ENCODE measurements at regions not wholly inside any gene's neighbourhood (a gene's known extent, or its start where the extent isn't known, plus 50 kb on each side); places are given as distances from the start of the nearest gene placed in this dataset.

DNA sequence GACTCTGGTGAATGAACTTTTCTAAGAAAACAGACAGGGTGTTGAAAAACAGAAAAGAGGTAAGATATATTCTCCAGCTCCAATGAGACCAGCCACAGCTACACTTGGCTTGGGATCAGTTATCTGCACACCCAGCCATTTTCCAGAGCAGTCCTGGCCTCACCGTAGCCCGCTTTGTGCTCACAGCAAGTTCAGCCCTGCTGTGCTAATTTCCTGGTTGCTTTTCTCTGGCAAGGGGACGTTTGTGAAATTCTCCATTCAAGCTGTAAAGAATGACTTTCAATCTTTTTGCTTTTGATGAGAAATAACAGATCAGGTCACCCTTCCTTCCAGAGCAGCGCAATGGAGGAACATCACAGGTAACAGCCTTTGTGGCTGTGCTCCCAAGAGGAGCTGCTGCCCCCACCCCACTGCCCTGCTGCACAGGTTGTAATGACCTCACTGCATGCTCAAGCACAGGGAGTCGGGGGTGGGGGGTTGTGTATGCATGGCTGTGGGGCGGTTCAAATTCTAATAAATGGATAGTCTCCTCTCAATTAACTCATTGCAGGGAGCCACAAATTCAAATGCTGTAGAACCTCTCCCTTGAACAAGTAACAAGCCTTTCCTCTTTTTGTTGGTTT, 516.6 kb upstream of the NBEA start:
- DNase-seq, result no peak

DNA sequence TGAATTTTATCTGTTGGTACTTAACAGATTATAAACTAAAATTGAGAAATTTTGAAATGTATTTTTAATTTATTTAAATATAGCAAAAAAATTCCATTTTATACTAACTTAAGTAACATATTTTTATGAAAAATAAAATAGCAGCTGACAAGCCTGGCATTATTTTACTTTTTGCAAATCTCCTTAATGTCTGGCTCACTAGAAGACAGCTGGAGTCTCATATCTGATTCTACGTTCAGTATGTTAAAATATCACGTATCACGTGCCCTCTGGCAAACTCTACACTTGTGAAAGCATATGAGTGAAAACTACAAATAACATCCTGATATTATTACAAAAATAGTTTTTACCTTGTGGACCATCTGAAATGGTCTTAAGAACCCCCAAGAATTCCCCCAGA, 513.2 kb upstream of the NBEA start:
- no peak for DNase-seq

DNA sequence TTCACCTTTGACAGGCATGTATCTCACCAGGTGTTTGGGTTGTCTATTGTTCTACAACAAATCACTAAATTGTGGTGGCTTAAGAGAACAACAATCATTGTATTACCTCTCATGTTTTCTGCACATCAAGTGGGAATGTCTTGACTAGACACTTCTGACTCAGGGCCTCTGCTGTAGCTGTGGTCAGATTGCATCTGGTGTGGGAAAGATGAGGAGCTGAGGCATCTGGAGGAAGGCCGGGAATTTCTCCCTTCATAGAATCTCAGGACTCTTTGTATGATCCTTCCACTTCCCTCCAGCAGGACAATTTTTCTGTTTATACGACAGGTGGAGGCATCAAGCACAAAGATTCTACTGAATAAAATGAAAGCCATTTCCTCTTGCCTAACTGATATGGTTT, 511.8 kb upstream of the NBEA start:
- no peak for DNase-seq

DNA sequence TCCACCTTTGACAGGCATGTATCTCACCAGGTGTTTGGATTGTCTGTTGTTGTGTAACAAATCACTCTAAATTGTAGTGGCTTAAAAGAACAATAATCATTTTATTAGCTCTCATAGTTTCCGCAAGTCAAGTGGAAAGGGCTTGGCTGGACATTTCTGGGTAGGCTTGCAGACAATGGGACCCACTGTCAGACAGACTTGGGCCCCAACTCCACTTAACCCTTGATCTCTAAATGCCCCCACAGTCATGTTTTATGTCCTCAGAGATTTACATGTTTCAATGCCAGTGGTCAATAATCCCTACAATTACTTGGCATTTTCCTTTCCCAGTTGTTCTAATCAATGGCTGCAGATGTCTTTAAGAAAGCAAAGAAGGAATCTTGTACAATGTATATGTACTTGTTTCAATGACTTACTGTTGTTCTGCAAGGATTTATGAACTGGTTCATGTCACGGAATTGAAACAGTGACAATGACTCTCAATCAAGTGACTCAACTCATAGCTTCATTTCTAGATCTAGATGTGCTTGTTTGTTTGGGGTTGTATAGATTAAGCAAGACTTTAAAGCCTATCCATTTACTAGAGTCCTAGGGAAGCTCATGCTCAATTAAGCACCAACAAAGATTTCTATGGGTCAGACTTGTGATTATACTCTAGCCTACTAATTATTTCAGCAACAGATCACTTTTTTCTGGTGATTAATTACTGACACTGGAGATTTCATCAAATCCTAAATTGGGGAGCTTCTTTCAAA, 510.1 kb upstream of the NBEA start:
- DNase-seq, result no peak

DNA sequence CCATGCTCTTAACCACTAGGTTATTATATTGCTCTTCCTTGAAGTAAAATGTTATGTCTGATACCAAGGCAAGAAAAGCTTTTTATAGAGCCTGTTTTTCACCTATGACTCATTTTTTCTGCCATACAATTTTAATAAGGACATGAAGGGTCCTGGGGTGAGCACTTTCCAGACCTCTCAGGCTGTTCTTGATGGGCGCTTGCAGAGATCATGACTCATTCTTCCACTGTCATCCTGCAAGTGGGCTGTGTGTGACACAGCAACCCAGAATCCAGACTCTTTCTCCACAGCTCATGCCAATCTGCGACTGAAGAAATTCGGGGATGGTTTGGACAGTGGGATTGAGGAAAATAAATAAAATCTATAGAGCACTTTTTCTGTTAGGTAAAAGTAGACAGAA, 506.7 kb upstream of the NBEA start:
- no peak for DNase-seq

DNA sequence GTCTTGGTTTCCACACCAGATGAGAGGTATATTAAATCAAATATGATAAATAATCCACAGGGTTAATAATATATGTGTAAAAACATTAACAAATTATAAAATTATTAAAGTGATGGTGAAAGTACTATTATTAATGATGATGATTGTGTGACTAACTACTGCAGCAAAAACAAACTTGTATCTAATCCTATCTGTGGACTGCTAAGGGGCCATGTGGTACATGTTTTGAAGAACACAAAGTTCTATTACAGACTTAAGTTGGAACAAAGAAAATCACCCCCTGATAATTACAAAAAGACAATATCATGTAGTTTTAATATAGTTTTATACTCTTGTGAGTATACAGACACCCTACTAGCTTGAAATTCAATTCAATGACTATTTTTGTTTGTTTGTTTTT, 504.2 kb upstream of the NBEA start:
- no peak for DNase-seq

DNA sequence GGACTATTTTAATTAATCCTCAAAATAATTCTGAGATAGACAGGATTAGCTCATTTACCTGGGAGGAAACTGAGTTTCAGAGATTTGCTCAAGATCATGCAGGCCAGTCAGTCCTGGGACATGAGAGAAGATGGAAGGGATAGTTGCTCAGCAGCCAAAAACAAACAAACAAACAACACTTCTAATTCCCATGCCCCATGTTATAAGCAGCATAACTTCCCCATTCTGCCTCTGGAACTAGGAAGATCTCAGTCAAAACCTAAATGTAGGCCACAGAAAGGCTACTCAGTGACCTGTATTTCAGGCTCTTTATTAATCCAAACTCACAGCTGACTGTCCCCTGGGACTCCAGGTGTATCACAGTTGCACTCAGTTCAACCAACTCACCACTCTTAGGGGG, 489.2 kb upstream of the NBEA start:
- DNase-seq, result no peak

DNA sequence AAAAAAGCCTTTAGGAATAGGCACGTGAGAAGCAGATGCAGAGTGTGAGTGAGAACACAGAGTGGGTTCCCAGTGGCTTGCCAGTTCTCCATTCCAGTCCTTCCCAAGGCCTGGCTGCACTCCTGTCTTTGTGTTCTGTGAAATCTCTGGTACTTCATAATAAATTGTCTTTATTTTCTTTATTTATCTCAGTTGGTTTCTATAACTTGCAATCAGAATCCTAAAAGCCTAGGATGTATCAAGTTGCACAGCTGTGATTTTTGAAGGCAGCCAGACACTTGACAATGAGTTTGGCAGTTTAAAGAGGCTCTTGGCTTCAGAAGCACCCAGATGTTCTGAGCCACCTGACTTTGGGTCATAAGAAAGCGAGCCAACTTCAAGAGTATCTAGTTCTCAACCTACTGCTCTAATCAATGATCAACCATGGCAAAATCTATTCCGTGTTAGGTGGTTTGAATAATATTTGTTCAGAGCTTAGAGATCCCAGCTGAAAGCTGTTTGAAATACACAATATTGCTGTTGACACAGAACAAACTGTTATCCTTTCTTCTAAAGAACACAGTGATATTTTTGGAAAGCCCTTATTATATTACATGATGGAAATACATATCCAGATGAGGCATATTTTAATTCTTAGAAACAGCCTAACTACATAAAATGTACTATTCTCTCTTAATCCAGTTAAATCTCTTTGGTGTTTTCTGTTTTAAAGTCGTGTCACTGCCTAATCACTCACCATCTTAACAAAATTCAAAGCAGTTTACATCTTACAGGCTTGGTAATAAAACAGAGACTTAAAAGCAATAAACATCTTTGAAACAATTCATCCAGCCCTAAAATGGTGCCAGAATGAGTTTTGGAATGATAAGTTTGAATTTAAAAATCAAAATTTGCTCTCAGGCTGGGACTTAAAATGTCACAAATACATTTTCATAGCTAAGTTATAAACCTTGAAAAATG, 483.0 kb upstream of the NBEA start:
- DNase-seq, result no peak

DNA sequence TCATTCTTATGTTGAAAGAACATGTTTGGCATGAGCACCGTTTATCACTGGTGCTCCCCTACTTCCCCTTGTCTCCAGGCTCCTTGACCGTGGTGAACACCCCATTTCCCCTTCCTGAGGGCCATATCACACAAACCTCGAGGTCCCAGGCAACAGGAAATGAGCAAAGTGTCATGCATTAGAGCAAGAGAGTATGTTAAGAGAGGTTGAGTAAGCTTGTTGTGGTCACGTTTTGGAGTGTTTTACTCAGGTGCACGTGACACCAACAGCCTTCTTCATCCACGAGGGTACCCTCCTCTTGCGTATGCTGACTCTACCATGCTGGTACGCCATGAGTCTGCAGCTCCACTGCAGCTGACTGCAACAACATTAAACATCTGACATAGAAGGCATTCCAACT, 482.2 kb upstream of the NBEA start:
- DNase-seq, result no peak

DNA sequence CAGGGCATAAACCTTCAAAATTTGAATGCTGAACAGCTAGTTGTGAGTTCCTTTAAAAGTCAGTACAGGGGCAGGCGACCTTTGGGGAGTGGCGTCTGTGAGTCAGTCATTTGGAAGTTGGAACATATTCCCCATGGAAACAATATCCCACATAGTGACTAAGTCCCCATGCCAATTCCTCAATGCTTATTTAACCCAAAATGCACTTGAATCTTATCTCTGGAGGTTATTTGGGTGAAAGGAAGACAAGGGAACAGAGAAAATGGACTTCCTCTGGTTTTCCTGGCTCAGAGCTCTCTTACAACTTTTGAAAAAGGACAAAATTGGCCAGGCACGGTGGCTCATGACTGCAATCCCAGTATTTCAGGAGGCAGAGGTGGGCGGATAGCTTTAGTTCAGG, 479.2 kb upstream of the NBEA start:
- no peak for DNase-seq

DNA sequence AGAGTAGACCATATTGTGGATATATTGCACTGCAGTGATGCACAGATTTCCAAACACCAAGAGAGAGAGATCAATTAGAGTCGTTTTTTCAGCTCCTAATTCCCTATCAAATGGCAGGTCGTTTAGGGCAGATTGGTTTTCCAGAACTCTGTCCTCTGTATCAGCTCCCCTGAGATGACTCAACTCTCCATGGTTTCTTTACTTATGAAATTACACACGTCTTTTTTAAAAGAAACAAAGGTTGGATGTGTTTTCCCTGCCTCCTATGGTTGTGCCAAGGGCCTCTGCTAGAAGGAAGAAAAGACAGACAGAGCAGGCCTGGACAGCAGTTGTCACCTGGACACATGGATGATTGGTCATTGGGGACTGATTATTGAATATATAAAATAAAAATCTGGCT, 478.1 kb upstream of the NBEA start:
- DNase-seq, result no peak

DNA sequence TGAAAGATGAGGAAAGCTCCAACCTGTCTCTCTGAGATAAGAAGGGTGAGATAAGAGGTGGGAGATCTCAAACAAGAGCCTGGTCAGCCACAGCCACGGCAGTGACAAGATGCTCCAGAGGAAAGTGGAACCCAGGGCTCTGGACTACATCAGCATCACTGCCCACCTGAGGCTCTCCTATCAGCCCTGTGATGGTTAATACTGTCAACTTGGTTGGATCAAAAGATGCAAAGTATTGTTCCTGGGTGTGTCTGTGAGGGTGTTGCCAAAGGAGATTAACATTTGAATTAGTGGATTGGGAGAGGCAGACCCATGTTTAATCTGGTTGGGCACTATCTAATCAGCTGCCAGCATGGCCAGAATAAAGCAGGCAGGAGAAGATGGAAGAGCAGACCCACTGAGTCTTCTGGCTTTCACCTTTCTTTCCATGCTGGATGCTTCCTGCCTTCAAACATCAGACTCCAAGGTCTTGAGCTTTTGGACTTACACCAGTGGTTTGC, 476.6 kb upstream of the NBEA start:
- no peak for DNase-seq

DNA sequence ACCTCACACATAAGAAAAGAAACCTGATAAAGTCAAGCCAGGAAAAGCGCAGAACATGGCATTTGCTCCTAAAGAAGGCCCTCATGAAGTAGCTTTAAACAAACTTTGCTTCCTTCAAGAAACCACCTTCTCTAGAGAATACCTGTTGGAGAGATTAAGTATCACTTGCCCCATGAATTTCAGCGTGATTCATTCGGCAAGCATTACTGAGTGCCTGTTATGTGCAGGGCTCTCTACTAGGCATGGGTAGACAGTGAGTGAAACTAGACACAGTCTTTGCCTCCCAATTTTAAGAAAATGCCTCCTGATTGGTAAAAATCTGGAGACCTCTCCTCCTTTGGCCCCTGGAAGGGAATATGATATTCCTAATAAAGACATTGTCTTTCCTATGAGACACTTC, 475.8 kb upstream of the NBEA start:
- DNase-seq, result no peak

DNA sequence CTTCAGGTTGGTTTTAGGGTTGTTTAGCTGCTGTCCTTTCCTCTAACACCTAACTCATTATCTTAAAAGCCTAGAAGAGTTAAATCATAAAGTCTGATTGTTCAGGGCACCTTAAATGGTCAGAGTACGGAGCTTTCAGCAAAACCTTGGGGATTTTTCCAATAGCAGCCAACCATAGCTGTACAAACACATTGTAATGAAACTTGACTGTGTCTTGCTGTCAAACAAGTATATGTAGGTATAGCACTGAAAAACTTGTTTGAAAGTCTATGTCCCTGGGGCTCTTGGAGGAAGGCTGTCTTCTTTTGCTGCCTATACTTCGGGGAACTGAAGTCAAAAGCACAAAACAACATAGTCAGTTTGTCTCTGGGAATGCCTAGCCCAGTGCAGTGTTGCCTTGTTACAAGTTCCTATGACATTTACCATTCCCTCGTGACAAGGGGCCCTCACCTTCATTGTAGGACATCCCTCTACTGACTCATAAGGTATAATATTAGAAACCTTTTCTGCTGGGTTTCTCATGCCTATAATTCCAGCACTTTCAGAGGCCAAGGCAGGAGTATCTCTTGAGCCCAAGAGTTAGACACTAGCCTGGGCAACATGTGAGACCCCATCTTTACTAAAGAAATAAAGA, 474.5 kb upstream of the NBEA start:
- no peak for DNase-seq

DNA sequence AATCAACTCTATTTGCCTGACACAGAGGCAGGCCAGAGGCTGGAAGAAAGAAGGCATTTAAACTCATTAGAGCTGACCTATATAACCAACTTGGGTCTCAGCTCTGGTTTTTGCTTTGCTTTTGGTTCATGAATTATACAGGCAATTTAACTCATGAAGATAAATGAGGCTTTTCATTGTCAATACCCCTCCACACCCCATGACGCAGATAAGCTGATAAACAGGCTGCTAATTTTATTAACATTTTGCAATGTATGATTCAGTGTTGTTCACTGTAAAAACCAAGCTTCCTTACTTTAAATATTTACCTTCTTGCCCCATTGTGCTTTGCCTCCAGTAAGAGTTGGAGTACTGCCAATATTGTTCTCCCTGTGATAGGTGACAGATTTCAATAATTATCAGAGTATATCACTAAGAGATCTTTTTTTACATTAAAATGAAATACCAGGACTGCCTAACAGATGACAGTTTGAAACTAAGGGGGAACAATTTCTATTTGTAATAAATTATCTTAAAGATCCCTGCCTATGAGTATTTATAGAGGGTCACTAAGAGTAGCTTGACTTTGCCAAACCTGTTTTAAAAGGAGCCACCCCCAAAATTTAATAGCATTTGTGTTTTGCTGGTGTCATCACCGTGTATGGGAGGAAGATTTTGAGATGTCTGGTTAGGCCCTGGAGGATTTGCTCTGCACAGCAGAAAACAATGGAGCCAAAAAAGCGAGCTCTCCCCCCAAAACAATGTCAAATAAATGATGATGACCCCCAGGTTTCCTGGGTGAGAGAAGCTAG, 472.7 kb upstream of the NBEA start:
- DNase-seq, result no peak

DNA sequence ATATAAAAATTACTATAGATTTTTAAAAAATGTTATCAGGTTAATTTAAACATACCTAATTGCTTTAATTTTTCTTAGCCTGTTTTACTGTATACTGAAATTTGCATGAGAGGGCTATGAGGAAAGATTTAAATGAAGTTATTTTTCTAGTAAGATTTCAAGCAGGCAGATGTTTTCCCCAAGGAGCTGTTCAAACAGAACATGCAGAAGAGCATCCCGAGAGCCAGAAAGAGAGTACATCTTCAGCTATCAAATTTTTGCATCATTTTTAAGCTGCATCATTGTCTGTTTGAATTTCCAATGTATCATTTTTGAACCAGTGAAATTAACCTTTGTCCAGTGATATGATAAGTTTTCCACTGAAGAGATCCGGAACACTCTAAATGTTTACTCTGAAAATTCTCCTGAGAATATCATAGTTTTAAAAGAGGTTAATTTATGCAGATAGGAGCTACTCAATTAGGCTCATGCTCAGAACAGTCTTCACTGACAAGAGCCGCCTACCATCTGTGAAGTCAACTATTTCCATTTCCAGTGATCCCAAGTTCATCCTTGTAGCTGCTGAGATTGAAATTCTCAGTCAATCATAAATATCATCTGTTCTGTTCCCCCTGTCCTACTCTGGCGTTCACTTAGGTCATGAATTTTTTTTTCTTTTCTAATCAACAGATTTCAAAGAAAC, 467.7 kb upstream of the NBEA start:
- no peak for DNase-seq

DNA sequence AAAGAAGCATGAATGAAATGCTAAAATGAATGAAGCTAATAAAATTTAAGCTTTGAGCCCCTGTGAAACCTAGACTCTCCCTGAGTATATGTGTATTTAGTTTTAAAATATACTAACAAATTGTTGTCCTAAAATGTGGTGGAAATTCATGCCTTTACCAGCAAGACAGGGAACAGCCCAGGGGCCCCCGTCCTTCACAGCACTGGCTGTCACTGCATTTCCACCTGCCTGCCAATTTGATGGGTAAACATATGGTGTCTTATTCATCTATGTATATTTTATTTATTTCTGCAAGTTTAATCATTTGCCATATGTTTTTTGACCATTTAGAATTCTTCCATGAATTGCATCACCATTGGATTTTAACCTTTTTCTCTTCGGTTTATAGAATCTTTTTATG, 463.7 kb upstream of the NBEA start:
- no peak for DNase-seq

DNA sequence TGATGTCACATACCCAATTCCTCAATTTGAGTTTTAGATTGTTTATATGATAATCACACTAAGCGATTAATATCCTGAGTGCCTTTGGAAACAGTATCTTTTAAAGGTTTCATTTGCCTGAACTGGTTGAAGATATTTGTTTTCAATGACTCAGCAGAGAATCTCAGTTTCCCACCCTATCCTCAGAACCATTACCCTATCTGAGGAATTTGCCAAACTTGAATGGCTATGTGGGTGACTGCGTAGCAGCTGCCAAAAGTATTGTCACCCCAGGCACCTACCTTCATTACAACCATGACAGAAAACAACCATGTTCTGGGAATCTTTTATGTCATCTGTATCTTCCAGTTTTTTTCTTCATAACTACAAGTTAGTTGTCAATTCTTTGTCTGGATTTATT, 440.1 kb upstream of the NBEA start:
- no peak for DNase-seq

DNA sequence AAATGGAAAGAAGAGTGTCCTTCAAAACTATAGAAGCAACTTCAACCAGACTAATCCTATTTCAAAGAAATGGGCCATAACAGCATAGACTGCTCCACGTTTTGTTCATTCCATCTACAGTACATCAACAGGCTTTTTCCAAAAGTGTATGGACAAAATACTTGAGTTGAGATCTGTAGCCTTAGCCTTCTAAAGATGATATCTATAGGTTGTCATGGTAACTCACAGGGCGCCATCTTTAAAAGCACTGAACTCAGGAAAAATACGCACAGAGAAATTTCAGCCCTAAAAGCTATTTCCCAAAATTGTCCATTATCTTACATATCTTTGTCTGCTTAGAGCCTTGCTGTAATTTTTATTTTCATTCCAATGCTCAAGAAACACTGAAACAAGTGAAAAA, 439.4 kb upstream of the NBEA start:
- DNase-seq, result no peak

DNA sequence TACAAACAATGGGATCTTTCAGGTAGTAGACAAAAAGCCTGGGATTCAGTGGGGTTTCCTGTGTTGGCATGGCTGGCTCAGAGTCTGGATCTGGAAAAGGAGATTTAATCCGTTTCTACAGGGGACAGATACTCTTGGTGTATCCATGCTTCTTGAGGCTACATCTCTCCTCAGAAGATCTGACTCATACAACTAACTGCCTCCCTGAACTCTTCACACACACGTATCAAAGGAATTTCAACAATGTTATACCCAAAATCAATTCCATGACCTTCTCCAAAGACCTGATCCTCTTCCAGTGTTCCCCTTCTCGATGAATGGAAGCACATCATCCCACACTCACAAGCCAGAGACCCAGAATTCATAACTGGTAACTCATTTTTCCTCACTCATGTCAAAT, 435.3 kb upstream of the NBEA start:
- DNase-seq, result no peak

DNA sequence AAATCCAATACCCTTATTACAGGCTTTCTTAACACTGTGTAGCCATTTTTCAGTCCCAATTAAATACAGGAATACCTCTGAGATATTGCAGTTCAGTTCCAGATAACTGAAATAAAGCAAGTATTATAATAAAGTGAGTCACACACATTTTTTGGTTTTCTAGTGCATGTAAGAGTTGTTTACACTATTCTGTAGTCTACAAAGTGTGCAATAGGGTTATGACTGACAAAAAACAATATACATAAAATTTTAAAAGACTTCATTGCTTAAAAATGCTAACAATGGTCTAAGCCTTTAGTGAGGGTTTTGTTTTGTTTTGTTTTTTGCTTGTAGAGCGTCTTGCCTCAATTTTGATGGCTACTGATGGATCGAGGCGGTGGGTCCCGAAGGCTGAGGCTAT, 434.4 kb upstream of the NBEA start:
- no peak for DNase-seq

DNA sequence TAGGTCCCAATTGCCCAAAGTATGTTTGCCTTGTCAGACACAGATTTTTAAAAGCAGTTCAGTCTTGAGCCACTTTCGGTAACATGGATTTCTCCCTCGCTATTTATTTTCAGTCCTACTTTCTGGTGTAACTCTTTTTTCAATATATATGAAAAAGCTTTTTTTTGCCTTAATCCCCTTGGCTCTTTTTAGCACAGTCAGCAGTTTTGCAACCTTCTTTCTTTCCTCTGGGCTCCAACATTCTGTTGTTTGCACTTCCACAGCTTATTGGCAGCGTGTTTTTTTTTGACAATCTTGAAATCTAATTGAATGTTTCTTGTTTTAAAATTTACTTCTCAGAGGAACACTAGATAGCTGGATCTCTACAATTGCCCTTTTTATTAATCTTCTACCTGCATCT, 429.3 kb upstream of the NBEA start:
- DNase-seq, result no peak
